Uterus (tissue), 3 donors: ENCODE measurements at regions not wholly inside any gene's neighbourhood (a gene's known extent, or its start where the extent isn't known, plus 50 kb on each side); places are given as distances from the start of the nearest gene placed in this dataset.

Experiments
- DNase-seq, 2 donors: peaks; one replicate each; pipeline ENCODE4 v3.0.0-alpha.2; 2019 to 2020
- H3K27ac ChIP-seq, 2 donors: fragments of 200-600 bp; sonication (generic); 1 replicate in 1 of 2; 2 replicates in 1 of 2; pipeline ENCODE4 v1.5.1; 2016 to 2018
- H3K27me3 ChIP-seq, 2 donors: fragments of 200-600 bp; sonication (generic); one replicate each; pipeline ENCODE4 v1.5.1; 2018 to 2019; ENCODE audit warnings: control low read depth in 1 of 2
- H3K36me3 ChIP-seq, 2 donors: fragments of 200-600 bp; sonication (generic); one replicate each; pipeline ENCODE4 v1.5.1; 2019; ENCODE audit warnings: control low read depth in 1 of 2
- H3K4me1 ChIP-seq, 2 donors: fragments of 200-600 bp; sonication (generic); one replicate each; pipeline ENCODE4 v1.5.1; 2018 to 2019; ENCODE audit warnings: control low read depth in 1 of 2
- H3K4me3 ChIP-seq, 2 donors: fragments of 200-600 bp; sonication (generic); 1 replicate in 1 of 2; 2 replicates in 1 of 2; pipeline ENCODE4 v1.5.1; 2018 to 2019; ENCODE audit warnings: mild to moderate bottlenecking in 1 of 2
- H3K9me3 ChIP-seq, 2 donors: fragments of 200-600 bp; sonication (generic); one replicate each; pipeline ENCODE4 v1.5.1; 2019; ENCODE audit warnings: control low read depth in 1 of 2
- POLR2A ChIP-seq, 2 donors: fragments of 450-650 bp; IDR thresholded peaks; one replicate each; pipeline ENCODE4 v1.6.1; 2016; ENCODE audit warnings: antibody characterized with exemption in 2 of 2, mild to moderate bottlenecking in 1 of 2, moderate library complexity in 1 of 2
- intact Hi-C: fragments of 100-400 bp; cut with DNase I; formaldehyde crosslinking; loops from one replicate; pipeline ENCODE4 v1.15.1; 2023; ENCODE audit warnings: low total_unique reads
- TF ChIP-seq, protein P1 (sequence below), 4 experiments: fragments of 200-600 bp in 2 of 4; fragments of 450-650 bp in 2 of 4; sonication (generic) in 2 of 4; IDR thresholded peaks; one replicate each; pipeline ENCODE4 v1.5.1; 2016 to 2019; ENCODE audit warnings: antibody characterized with exemption in 4 of 4, mild to moderate bottlenecking in 2 of 4, moderate library complexity in 1 of 4
- donor health status: DM: yes; HTN: yes; CAD: no.

DNA sequence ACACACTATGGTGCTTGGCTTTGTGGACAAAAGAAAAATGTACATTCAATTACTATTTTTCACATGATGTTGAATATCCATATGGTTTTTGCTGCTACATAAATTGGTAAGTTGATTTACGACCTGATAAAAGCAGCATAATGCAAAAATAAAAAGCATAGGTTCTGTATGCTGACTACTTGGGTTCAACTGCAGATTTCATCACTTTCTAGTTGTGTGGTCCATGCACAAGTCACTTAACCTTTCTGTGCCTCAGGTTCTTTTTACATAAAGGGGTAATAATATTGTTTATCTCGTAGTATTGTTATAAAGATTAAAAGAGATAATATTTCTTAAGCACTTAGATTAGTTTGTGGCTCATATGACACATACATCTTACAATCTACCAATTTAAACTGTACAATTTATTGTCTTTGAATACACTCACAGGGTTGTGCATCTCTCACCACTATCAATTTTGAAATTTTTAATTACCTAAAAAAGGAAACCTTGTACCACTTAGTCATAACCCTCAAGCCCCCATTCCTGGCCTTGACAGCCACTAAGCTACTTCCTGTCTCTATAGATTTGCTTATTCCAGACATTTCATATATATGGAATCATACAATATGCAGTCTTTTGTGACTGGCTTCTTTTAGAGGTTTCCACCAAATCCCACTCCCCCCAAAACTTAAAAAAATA is 1443.9 kb downstream of the SUCLG1 start:
- H3K4me3 ChIP-seq: no peak overlapping the region
- H3K27me3 ChIP-seq: no peaks in the 10 kb centered on the region
- no peaks in the 10 kb centered on the region for H3K4me1 ChIP-seq
- H3K36me3 ChIP-seq: no peaks in the 10 kb centered on the region
- H3K9me3 ChIP-seq: no peaks in the 10 kb centered on the region
- intact Hi-C loops: no loop called here
- TF ChIP-seq, protein P1, sequence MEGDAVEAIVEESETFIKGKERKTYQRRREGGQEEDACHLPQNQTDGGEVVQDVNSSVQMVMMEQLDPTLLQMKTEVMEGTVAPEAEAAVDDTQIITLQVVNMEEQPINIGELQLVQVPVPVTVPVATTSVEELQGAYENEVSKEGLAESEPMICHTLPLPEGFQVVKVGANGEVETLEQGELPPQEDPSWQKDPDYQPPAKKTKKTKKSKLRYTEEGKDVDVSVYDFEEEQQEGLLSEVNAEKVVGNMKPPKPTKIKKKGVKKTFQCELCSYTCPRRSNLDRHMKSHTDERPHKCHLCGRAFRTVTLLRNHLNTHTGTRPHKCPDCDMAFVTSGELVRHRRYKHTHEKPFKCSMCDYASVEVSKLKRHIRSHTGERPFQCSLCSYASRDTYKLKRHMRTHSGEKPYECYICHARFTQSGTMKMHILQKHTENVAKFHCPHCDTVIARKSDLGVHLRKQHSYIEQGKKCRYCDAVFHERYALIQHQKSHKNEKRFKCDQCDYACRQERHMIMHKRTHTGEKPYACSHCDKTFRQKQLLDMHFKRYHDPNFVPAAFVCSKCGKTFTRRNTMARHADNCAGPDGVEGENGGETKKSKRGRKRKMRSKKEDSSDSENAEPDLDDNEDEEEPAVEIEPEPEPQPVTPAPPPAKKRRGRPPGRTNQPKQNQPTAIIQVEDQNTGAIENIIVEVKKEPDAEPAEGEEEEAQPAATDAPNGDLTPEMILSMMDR (IDR thresholded peaks at IDR 0.05): no peak
- TF ChIP-seq POLR2A (IDR thresholded peaks at IDR 0.05): no peak
- H3K27ac ChIP-seq: no peak overlapping the region
- DNase-seq: no peak

DNA sequence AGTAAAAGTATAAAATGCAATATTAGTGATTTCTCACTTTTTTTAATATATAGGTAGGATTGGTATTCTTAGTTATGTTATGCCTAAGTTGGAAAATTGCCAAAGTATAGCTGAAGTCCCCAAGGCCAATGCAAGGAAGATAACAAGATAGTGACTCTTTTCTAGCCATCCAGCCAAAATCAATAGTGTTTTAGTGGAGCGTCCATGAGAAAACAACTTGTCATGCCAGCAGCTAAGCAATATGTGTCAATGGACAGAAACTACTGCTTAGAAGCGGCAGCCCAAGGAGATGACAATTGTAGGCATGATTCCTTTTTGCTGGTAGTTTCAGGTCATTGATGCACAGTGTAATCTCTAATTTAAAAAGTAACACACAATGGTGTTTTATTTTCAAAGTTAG is 1444.6 kb downstream of the SUCLG1 start:
- intact Hi-C loops: no loop called here
- TF ChIP-seq, protein P1 (IDR thresholded peaks at IDR 0.05): no peak
- no peak for TF ChIP-seq POLR2A (IDR thresholded peaks at IDR 0.05)
- Histone ChIP-seq H3K4me3 (no peak overlapping the region), H3K27ac (no peak overlapping the region), H3K9me3 (no peaks in the 10 kb centered on the region), H3K4me1 (no peaks in the 10 kb centered on the region), H3K27me3 (no peaks in the 10 kb centered on the region), H3K36me3 (no peaks in the 10 kb centered on the region)
- DNase-seq: no peak

DNA sequence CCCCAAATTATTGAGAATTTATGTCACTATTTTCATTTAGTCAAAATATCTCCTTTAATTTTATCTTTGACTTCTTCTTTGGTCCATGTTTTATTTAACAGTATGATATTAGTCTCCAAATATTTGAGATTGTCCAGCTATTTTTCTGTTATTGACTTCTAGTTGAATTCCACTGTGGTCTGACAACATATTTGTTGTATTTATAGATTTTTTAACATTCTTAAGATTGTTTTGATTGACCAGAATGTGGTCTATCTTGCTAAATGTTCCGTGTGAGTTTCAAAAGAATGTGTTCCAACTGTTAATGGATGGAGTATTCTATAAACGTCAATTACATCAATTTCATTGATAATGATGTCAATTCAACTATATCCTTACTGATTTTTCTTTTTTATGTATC is 1452.1 kb downstream of the SUCLG1 start:
- H3K4me1 ChIP-seq: no peaks in the 10 kb centered on the region
- no peak for TF ChIP-seq POLR2A (IDR thresholded peaks at IDR 0.05)
- TF ChIP-seq, protein P1 (IDR thresholded peaks at IDR 0.05): no peak
- intact Hi-C loops: no loop called here
- H3K27ac ChIP-seq: no peak overlapping the region
- no peaks in the 10 kb centered on the region for H3K9me3 ChIP-seq
- H3K4me3 ChIP-seq: no peak overlapping the region
- no peaks in the 10 kb centered on the region for H3K27me3 ChIP-seq
- no peak for DNase-seq
- no peaks in the 10 kb centered on the region for H3K36me3 ChIP-seq

DNA sequence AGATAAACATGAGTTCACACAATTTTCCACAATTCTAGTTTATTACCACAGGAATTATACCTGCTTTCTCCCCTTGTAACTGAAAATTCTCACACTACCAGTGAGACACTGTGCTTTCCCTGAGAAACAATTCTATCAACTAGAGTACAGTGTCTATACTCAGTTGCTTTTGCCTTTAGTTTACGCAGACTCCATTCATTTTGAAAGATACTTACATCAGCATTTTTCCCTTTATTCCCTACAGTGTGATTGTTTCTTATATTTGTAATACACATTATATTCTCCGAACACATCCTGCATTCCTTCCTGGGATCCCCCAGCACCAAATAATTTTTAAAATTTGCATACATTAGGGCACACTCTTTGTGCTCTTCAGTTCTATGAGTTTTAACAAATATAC is 1455.5 kb downstream of the SUCLG1 start:
- Histone ChIP-seq H3K27ac (no peak overlapping the region), H3K4me1 (no peaks in the 10 kb centered on the region), H3K9me3 (no peaks in the 10 kb centered on the region), H3K36me3 (no peaks in the 10 kb centered on the region), H3K4me3 (no peak overlapping the region), H3K27me3 (no peaks in the 10 kb centered on the region)
- intact Hi-C loops: no loop called here
- DNase-seq: no peak
- no peak for TF ChIP-seq POLR2A (IDR thresholded peaks at IDR 0.05)
- TF ChIP-seq, protein P1 (IDR thresholded peaks at IDR 0.05): no peak

DNA sequence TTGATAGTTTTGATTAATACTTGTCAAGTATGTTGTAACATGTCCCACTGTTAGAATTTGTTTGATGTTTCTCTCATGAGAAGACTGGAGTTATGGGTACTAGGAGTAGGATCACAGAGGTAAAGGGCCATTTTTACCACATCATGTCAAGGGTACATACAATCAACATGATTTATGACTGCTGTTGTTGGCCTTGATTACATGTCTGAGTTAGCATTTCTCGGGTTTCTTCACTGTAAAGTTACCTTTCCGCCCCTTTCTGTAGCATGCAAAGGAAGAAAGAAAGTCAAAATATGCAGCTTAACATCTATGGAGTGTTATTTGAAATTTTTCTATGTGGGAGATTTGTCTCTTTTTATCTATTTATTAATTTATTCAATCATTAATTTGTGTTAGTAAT is 1456.4 kb downstream of the SUCLG1 start:
- no peaks in the 10 kb centered on the region for H3K4me1 ChIP-seq
- intact Hi-C loops: no loop called here

More for the DNA sequence above, 1456.4 kb downstream of the SUCLG1 start:
- Histone ChIP-seq H3K36me3 (no peaks in the 10 kb centered on the region), H3K9me3 (no peaks in the 10 kb centered on the region), H3K4me3 (no peak overlapping the region), H3K27ac (no peak overlapping the region), H3K27me3 (no peaks in the 10 kb centered on the region)
- no peak for TF ChIP-seq POLR2A (IDR thresholded peaks at IDR 0.05)
- TF ChIP-seq, protein P1 (IDR thresholded peaks at IDR 0.05): no peak
- no peak for DNase-seq
